PC-9 (cell line): ENCODE measurements at regions not wholly inside any gene's neighbourhood (a gene's known extent, or its start where the extent isn't known, plus 50 kb on each side); places are given as distances from the start of the nearest gene placed in this dataset.
"Not testable (repeated sequence)": the region's sequence is repeated elsewhere in the genome, so short reads cannot be mapped to it uniquely, and the experiment has no call there.

ENCODE experiments used
- BruUV-seq: library from RNA; stranded (reverse); fragments of 400-500 nt; replicated peaks from 2 replicates; lab custom pipeline; 2021; lab: Mats Ljungman, UMichigan
- CTCF ChIA-PET: fragments of 300-600 bp; sonication (Branson Sonifier 250); formaldehyde crosslinking; loops from one replicate; lab custom pipeline; 2022; ENCODE audit warnings: antibody characterized with exemption; lab: Charles Lee
- POLR2A ChIA-PET: fragments of 300-600 bp; sonication (Branson Sonifier 250); formaldehyde crosslinking; loops from one replicate; lab custom pipeline; 2022; ENCODE audit warnings: antibody characterized with exemption; ENCODE audit not compliant: unreplicated experiment; lab: Charles Lee
- DNase-seq, 2 experiments: peaks; one replicate each; pipeline versions ENCODE4 v3.0.0 to v3.0.0-alpha.2; 2015 to 2022; ENCODE audit warnings: mixed read lengths in 1 of 2
- H2AFZ ChIP-seq: fragments of 200-600 bp; sonication (generic); 2 replicates; pipeline ENCODE4 v1.8.1; 2017; ENCODE audit warnings: antibody characterized with exemption
- H3F3A ChIP-seq: fragments of 200-600 bp; sonication (generic); 2 replicates; pipeline ENCODE4 v1.8.1; 2017; ENCODE audit warnings: antibody characterized with exemption, mild to moderate bottlenecking, low read depth; ENCODE audit not compliant: insufficient read depth
- H3K27ac ChIP-seq: fragments of 200-600 bp; sonication (generic); 2 replicates; pipeline ENCODE4 v1.6.1; 2016; ENCODE audit warnings: mixed run types
- H3K27me3 ChIP-seq: fragments of 200-600 bp; sonication (generic); 2 replicates; pipeline ENCODE4 v1.6.1; 2016; ENCODE audit warnings: low read depth, mixed run types; ENCODE audit not compliant: insufficient read depth
- H3K36me3 ChIP-seq: fragments of 200-600 bp; sonication (generic); 2 replicates; pipeline ENCODE4 v1.6.1; 2016; ENCODE audit warnings: low read depth, mixed run types
- H3K4me1 ChIP-seq: fragments of 200-600 bp; sonication (generic); replicated peaks from 2 replicates; pipeline ENCODE4 v1.6.1; 2016; ENCODE audit warnings: mixed run types; ENCODE audit not compliant: insufficient read depth
- H3K4me2 ChIP-seq: fragments of 200-600 bp; sonication (generic); 2 replicates; pipeline ENCODE4 v1.6.1; 2017; ENCODE audit warnings: mixed run types
- H3K4me3 ChIP-seq: fragments of 200-600 bp; sonication (generic); 2 replicates; pipeline ENCODE4 v1.6.1; 2016; ENCODE audit warnings: mixed run types
- H3K79me2 ChIP-seq: fragments of 200-600 bp; sonication (generic); 2 replicates; pipeline ENCODE4 v1.6.1; 2017; ENCODE audit warnings: low read depth, mixed run types
- H3K9me2 ChIP-seq: fragments of 200-600 bp; sonication (generic); 2 replicates; pipeline ENCODE4 v1.8.1; 2017; ENCODE audit warnings: mild to moderate bottlenecking; ENCODE audit not compliant: insufficient read depth
- H3K9me3 ChIP-seq: fragments of 200-600 bp; sonication (generic); 2 replicates; pipeline ENCODE4 v1.8.1; 2016; ENCODE audit warnings: low read depth; ENCODE audit not compliant: insufficient read depth
- H4K20me1 ChIP-seq: fragments of 200-600 bp; sonication (generic); 2 replicates; pipeline ENCODE4 v1.8.1; 2017; ENCODE audit not compliant: insufficient read depth
- EZH2 ChIP-seq: fragments of 200-600 bp; sonication (generic); IDR thresholded peaks from 2 replicates; pipeline ENCODE4 v1.8.0; 2017; ENCODE audit warnings: antibody characterized with exemption, low read depth
- intact Hi-C: fragments of 100-400 bp; cut with micrococcal nuclease; formaldehyde crosslinking; loops from one replicate; pipeline ENCODE4 v1.10.0; 2022; ENCODE audit not compliant: unreplicated experiment
- TF ChIP-seq, protein P1 (sequence below): fragments of 200-600 bp; sonication (generic); conservative IDR thresholded peaks from 2 replicates; pipeline ENCODE4 v1.6.1; 2017; ENCODE audit warnings: mixed run types, antibody characterized with exemption, mild to moderate bottlenecking, moderate library complexity

DNA sequence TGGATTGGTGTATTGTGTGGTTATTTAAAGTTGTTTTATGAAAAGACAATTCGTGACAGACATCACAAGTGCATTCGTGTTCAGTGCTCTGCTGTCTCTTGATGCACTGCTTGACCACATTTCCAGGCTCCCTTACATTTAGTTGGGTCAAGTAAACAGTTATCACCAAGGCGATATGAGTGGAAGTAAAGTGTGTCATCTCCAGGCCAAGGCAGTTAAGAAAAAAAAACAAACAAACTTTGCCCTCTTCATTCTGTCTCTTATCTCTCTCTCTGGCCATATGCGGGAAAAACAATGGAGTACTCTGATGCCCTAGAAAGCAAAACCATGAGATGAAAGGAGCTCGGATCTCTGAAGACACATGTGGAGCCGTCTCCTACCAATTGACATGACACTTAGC is 131.1 kb downstream of the DSEL start:
- no peaks in the 10 kb centered on the region; the same call in 1 of the 2 replicates for H3K9me3 ChIP-seq
- no peaks in the 10 kb centered on the region for H4K20me1 ChIP-seq
- H3K4me3 ChIP-seq: no peak overlapping the region
- intact Hi-C loops: no loop called here
- no peak for DNase-seq
- H3K4me1 ChIP-seq: peaks cover 18% of the 10 kb centered on the region
- no peak overlapping the region for H3K27ac ChIP-seq
- H3F3A ChIP-seq: no peaks in the 10 kb centered on the region
- ChIA-PET POLR2A (interaction anchor here (0.7 kb wide), 1 partner anchor 8 kb away, joined by 3 read pairs; no protein-coding TSS in a partner anchor), CTCF (no interaction called here)
- H3K27me3 ChIP-seq: no peaks in the 10 kb centered on the region
- no peaks in the 10 kb centered on the region for H3K79me2 ChIP-seq
- TF ChIP-seq EZH2: no peak
- TF ChIP-seq, protein P1, sequence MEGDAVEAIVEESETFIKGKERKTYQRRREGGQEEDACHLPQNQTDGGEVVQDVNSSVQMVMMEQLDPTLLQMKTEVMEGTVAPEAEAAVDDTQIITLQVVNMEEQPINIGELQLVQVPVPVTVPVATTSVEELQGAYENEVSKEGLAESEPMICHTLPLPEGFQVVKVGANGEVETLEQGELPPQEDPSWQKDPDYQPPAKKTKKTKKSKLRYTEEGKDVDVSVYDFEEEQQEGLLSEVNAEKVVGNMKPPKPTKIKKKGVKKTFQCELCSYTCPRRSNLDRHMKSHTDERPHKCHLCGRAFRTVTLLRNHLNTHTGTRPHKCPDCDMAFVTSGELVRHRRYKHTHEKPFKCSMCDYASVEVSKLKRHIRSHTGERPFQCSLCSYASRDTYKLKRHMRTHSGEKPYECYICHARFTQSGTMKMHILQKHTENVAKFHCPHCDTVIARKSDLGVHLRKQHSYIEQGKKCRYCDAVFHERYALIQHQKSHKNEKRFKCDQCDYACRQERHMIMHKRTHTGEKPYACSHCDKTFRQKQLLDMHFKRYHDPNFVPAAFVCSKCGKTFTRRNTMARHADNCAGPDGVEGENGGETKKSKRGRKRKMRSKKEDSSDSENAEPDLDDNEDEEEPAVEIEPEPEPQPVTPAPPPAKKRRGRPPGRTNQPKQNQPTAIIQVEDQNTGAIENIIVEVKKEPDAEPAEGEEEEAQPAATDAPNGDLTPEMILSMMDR: no peak
- no TSS peak for BruUV-seq
- no peaks in the 10 kb centered on the region for H3K9me2 ChIP-seq
- H2AFZ ChIP-seq: no peak overlapping the region
- no peaks in the 10 kb centered on the region for H3K36me3 ChIP-seq
- H3K4me2 ChIP-seq: no peak overlapping the region

DNA sequence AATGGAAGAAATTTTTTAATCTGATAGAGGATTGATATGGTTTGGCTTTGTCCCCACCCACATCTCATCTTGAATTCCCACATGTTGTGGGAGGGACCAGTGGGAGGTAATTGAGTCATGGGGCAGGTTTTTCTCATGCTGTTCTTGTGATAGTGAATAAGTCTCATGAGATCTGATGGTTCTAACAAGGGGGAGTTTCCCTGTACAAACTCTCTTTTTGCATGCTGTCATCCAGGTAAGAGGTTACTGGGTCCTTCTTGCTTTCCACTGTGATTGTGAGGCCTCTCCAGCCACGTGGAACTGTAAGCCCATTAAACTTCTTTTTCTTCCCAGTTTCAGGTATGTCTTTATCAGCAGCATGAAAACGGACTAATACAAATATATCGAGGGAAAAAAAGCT is 132.5 kb downstream of the DSEL start:
- CTCF ChIA-PET, BruUV-seq: not testable (repeated sequence)

DNA sequence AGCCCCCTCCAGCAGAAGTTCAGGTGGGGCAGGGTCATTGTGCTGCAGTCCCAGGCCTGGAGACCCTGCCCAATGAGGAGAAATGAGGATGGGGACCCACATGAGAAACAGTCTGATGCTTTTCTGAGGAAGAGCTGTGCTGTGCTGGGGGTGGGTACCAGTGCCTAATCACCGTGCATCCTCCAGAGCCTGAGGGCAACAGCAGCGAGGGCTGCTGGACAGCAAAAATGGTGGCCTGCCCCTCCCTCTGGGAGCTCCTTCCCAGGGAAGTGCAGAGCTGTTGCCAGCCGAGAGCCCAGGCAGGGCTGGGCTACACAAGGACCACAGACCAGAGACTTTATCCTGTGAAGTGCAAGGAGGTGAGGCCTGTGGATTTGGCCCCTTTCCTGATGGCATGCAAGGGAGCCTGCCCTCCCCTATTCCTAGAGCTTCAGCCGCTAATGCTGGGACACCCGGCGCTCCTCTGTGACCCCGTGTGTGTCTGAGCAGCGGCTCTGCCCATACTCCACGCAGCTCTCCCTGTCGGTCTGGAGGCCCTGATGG is 134.8 kb downstream of the DSEL start:
- no peaks in the 10 kb centered on the region for H3K79me2 ChIP-seq
- no peak overlapping the region for H3K4me3 ChIP-seq
- BruUV-seq: no TSS peak
- intact Hi-C loops: no loop called here
- no peaks in the 10 kb centered on the region for H3K27me3 ChIP-seq
- H3K4me1 ChIP-seq: peaks cover 16% of the 10 kb centered on the region
- no peaks in the 10 kb centered on the region; the same call in 1 of the 2 replicates for H3K9me2 ChIP-seq
- no peak overlapping the region for H2AFZ ChIP-seq
- H3F3A ChIP-seq: no peaks in the 10 kb centered on the region
- no peak overlapping the region for H3K27ac ChIP-seq
- ChIA-PET CTCF (no interaction called here), POLR2A (no interaction called here)
- DNase-seq: no peak
- no peak overlapping the region for H3K4me2 ChIP-seq
- H3K36me3 ChIP-seq: no peaks in the 10 kb centered on the region
- TF ChIP-seq, protein P1: no peak
- TF ChIP-seq EZH2: no peak
- H3K9me3 ChIP-seq: no peaks in the 10 kb centered on the region; the same call in 1 of the 2 replicates
- no peaks in the 10 kb centered on the region for H4K20me1 ChIP-seq

More for the DNA sequence above, 132.5 kb downstream of the DSEL start:
- H3K27me3 ChIP-seq, POLR2A ChIA-PET, DNase-seq, H3F3A ChIP-seq, H2AFZ ChIP-seq, intact Hi-C loops, H3K4me2 ChIP-seq, H3K79me2 ChIP-seq, H3K36me3 ChIP-seq, H3K9me2 ChIP-seq, H3K27ac ChIP-seq, H3K4me3 ChIP-seq, H3K9me3 ChIP-seq, H4K20me1 ChIP-seq: not testable (repeated sequence)
- H3K4me1 ChIP-seq: peaks cover 18% of the 10 kb centered on the region

DNA sequence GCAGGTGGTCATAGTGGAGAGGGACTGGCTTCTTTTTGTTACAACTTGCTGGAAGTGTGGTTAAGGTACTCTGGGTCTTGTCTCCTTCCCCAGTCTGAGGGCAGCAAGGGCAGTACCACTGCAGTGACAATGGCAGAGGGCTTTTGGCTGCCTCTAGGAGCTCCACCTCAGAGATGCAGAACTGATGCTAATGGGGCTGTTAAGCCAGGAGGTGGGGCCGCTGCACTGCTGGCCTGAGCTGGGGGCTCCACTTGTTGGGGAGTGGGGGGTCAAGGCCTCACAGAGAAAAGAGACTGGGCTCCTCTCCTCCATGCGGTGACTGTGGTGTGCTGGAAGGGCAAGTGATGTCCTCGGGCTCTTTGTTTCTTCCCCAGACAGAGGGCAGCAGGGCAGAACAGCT is 135.7 kb downstream of the DSEL start:
- Histone ChIP-seq H3K27me3 (no peaks in the 10 kb centered on the region), H2AFZ (no peak overlapping the region), H3K9me3 (no peaks in the 10 kb centered on the region; the same call in 1 of the 2 replicates), H3K27ac (no peak overlapping the region), H3K79me2 (no peaks in the 10 kb centered on the region), H3K4me2 (no peak overlapping the region), H3K4me1 (peaks cover 8% of the 10 kb centered on the region), H3K36me3 (no peaks in the 10 kb centered on the region), H4K20me1 (no peaks in the 10 kb centered on the region), H3K9me2 (no peaks in the 10 kb centered on the region; the same call in 1 of the 2 replicates), H3K4me3 (no peak overlapping the region), H3F3A (no peaks in the 10 kb centered on the region)
- no peak for TF ChIP-seq EZH2
- TF ChIP-seq, protein P1: no peak
- ChIA-PET CTCF (no interaction called here), POLR2A (no interaction called here)
- intact Hi-C loops: no loop called here
- DNase-seq: no peak
- BruUV-seq: no TSS peak
